OCI-LY1 (cell line): ENCODE measurements at regions not wholly inside any gene's neighbourhood (a gene's known extent, or its start where the extent isn't known, plus 50 kb on each side); places are given as distances from the start of the nearest gene placed in this dataset.
"Not testable (repeated sequence)": the region's sequence is repeated elsewhere in the genome, so short reads cannot be mapped to it uniquely, and the experiment has no call there.

Experiments used
- H2AFZ ChIP-seq: fragments of 200-600 bp; sonication (generic), shearing (Covaris generic); 2 replicates; pipeline ENCODE4 v1.6.0; 2014; ENCODE audit warnings: antibody characterized with exemption, mild to moderate bottlenecking, low read length
- H3F3A ChIP-seq: fragments of 200-600 bp; sonication (generic), shearing (Covaris generic); 2 replicates; pipeline ENCODE4 v1.6.0; 2014; ENCODE audit warnings: mild to moderate bottlenecking, antibody characterized with exemption, low read length, moderate library complexity; ENCODE audit not compliant: insufficient read depth
- H3K27ac ChIP-seq: fragments of 200-600 bp; sonication (generic); 2 replicates; pipeline ENCODE4 v1.5.1; 2014; ENCODE audit warnings: low read length, mixed run types, mild to moderate bottlenecking, low read depth; ENCODE audit not compliant: poor library complexity, severe bottlenecking
- H3K27me3 ChIP-seq: fragments of 200-600 bp; sonication (generic); 2 replicates; pipeline ENCODE4 v1.6.0; 2014; ENCODE audit warnings: antibody characterized with exemption, mild to moderate bottlenecking, low read length, moderate library complexity; ENCODE audit not compliant: insufficient read depth
- H3K36me3 ChIP-seq: fragments of 200-600 bp; sonication (generic); 2 replicates; pipeline ENCODE4 v1.6.1; 2014; ENCODE audit warnings: mild to moderate bottlenecking, antibody characterized with exemption, low read length, moderate library complexity, mixed read lengths; ENCODE audit not compliant: insufficient read depth
- H3K4me1 ChIP-seq: fragments of 200-600 bp; sonication (generic); 2 replicates; pipeline ENCODE4 v1.5.1; 2014; ENCODE audit warnings: mild to moderate bottlenecking, low read length, moderate library complexity; ENCODE audit not compliant: insufficient read depth, severe bottlenecking
- H3K4me2 ChIP-seq: fragments of 200-600 bp; sonication (generic), shearing (Covaris generic); 2 replicates; pipeline ENCODE4 v1.6.1; 2014; ENCODE audit warnings: low read length
- H3K4me3 ChIP-seq: fragments of 200-600 bp; sonication (generic); 2 replicates; pipeline ENCODE4 v1.5.1; 2014; ENCODE audit warnings: low read length, low read depth, mild to moderate bottlenecking, mixed read lengths; ENCODE audit not compliant: poor library complexity, severe bottlenecking
- H3K79me2 ChIP-seq: fragments of 200-600 bp; shearing (Covaris generic); 2 replicates; pipeline ENCODE4 v1.6.1; 2016; ENCODE audit warnings: mixed run types, low read length, mixed read lengths; ENCODE audit not compliant: insufficient read depth
- H3K9ac ChIP-seq: fragments of 200-600 bp; sonication (generic), shearing (Covaris generic); 2 replicates; pipeline ENCODE4 v1.6.1; 2014; ENCODE audit warnings: mild to moderate bottlenecking, low read length, mixed read lengths
- H3K9me2 ChIP-seq: fragments of 200-600 bp; sonication (generic), shearing (Covaris generic); 2 replicates; pipeline ENCODE4 v1.6.1; 2014; ENCODE audit warnings: low read depth, mild to moderate bottlenecking, low read length, mixed read lengths
- H3K9me3 ChIP-seq: fragments of 200-600 bp; shearing (Covaris generic); 2 replicates; pipeline ENCODE4 v1.6.1; 2014; ENCODE audit warnings: low read length, mixed read lengths
- H4K20me1 ChIP-seq: fragments of 200-600 bp; sonication (generic), shearing (Covaris generic); 2 replicates; pipeline ENCODE4 v1.6.0; 2016; ENCODE audit warnings: mild to moderate bottlenecking, low read length; ENCODE audit not compliant: insufficient read depth
- CTCF ChIP-seq: fragments of 200-600 bp; sonication (generic), shearing (Covaris generic); IDR thresholded peaks from 2 replicates; pipeline ENCODE4 v1.5.1; 2017; ENCODE audit warnings: mild to moderate bottlenecking, antibody characterized with exemption, low read length, moderate library complexity, mixed read lengths
- EZH2 ChIP-seq: fragments of 200-600 bp; sonication (generic), shearing (Covaris generic); IDR thresholded peaks from 2 replicates; pipeline ENCODE4 v1.8.0; 2017; ENCODE audit warnings: borderline replicate concordance, mixed run types, mild to moderate bottlenecking, antibody characterized with exemption, low read length, moderate library complexity, mixed read lengths

- no peak overlapping the region for H2AFZ ChIP-seq
- H3K9ac ChIP-seq, result no peak overlapping the region
- no peaks in the 10 kb centered on the region for H3K9me3 ChIP-seq
- no peaks in the 10 kb centered on the region for H3K4me1 ChIP-seq
- no peaks in the 10 kb centered on the region for H4K20me1 ChIP-seq
- no peaks in the 10 kb centered on the region for H3K36me3 ChIP-seq
- no peaks in the 10 kb centered on the region for H3K79me2 ChIP-seq
- no peak overlapping the region for H3K4me2 ChIP-seq
- no peak overlapping the region for H3K27ac ChIP-seq
- H3K4me3 ChIP-seq, result no peak overlapping the region
- TF ChIP-seq CTCF, result no peak
- no peak for TF ChIP-seq EZH2
- no peaks in the 10 kb centered on the region for H3K27me3 ChIP-seq
- no peaks in the 10 kb centered on the region for H3F3A ChIP-seq
- no peaks in the 10 kb centered on the region for H3K9me2 ChIP-seq
These were observed 964.1 kb downstream of the GRID1 start for GRCh38 chr10:85402541-85402940.

GRCh38 chr10:85407088-85407487 is 959.5 kb downstream of the GRID1 start:
- H3K9me3 ChIP-seq, result no peaks in the 10 kb centered on the region
- no peaks in the 10 kb centered on the region for H3K36me3 ChIP-seq
- no peaks in the 10 kb centered on the region for H3F3A ChIP-seq
- no peak for TF ChIP-seq EZH2
- H3K79me2 ChIP-seq, result no peaks in the 10 kb centered on the region
- no peaks in the 10 kb centered on the region for H3K4me1 ChIP-seq
- H3K4me2 ChIP-seq, result no peak overlapping the region
- no peak overlapping the region for H3K4me3 ChIP-seq
- H3K27ac ChIP-seq, result no peak overlapping the region
- no peaks in the 10 kb centered on the region for H4K20me1 ChIP-seq
- no peaks in the 10 kb centered on the region for H3K27me3 ChIP-seq
- no peak overlapping the region for H2AFZ ChIP-seq
- no peak overlapping the region for H3K9ac ChIP-seq
- H3K9me2 ChIP-seq, result no peaks in the 10 kb centered on the region

- Histone ChIP-seq H3K79me2 (no peaks in the 10 kb centered on the region), H3K4me2 (no peak overlapping the region), H3K9me3 (no peaks in the 10 kb centered on the region), H3K9me2 (no peaks in the 10 kb centered on the region), H3K4me1 (no peaks in the 10 kb centered on the region), H3F3A (no peaks in the 10 kb centered on the region), H4K20me1 (no peaks in the 10 kb centered on the region), H3K27me3 (no peaks in the 10 kb centered on the region), H3K9ac (no peak overlapping the region), H3K4me3 (no peak overlapping the region), H3K27ac (no peak overlapping the region), H2AFZ (no peak overlapping the region), H3K36me3 (no peaks in the 10 kb centered on the region)
- TF ChIP-seq CTCF, result no peak
- no peak for TF ChIP-seq EZH2
These were observed 958.2 kb downstream of the GRID1 start for GRCh38 chr10:85408388-85408787.

GRCh38 chr10:85410586-85410985 is 956.0 kb downstream of the GRID1 start:
- not testable (repeated sequence) for H3K9me2 ChIP-seq, H3K27me3 ChIP-seq, H3K4me2 ChIP-seq, H3K4me3 ChIP-seq, H3K27ac ChIP-seq, H3K4me1 ChIP-seq, H2AFZ ChIP-seq, H3K9ac ChIP-seq, H4K20me1 ChIP-seq, H3K9me3 ChIP-seq, H3F3A ChIP-seq, H3K36me3 ChIP-seq, H3K79me2 ChIP-seq
